ENCODE measurements at regions not wholly inside any gene's neighbourhood (a gene's known extent, or its start where the extent isn't known, plus 50 kb on each side); places are given as distances from the start of the nearest gene placed in this dataset.

DNA sequence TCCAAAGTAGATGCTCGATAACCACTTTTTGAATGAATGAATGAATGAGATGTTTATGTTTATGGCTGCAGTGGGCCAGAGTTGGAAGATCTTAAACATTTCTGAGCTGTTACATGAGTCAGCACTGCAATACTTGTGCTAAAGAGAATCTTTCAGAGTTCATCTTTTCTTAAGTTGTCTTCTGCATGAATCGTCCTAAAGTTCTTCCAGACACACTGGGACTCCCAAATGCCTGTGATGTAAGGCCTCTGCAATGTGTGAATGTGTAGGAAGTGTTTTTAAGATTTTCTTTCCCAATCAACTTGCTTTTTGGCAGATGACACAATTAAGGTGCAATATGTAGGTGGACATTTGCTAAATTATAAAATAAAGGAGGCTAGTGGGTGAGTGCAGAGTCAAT is 50.3 kb upstream of the TRIM9 start:
- DNase-seq (ENCODE audit: low read depth in 2 of 2), result no peak

DNA sequence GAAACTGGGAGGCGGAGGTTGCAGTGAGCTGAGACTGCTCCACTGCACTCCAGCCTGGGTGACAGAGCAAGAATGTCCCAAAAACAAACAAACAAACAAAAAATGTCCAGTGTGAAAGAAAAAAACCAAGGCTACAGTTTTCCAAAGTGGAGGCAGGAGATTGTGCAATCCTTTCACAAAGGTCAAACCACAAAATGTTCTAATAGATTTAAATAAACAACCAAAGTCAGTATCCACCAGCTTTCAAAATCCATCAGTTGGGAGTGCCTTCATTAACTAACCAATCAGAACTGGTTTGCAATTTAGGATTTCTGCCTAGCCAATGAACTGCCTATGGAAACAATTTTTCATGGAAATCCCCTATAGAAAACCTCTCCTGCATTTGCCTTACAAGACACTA is 52.3 kb upstream of the TRIM9 start:
- no peak for DNase-seq (ENCODE audit: low read depth in 2 of 2)

DNA sequence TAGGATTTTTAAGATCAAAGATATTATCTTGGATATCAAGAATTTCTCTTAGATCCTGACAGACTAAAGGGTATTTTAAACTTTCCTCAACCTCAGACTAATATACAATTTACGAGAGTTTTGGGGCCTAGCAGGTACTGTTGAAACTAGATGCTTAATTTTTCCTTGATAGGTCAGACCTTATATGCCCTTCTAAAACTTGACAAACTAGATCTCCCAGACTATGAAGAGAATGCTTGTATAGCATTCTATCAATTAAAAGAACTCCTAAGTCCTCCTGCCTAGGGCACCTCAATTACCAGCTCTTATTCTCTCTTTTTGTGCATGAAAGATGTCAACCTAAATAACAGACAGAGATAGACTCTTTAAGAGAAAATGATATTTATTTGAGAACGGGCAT is 60.4 kb upstream of the TRIM9 start:
- no peak for DNase-seq (ENCODE audit: low read depth in 2 of 2)

DNA sequence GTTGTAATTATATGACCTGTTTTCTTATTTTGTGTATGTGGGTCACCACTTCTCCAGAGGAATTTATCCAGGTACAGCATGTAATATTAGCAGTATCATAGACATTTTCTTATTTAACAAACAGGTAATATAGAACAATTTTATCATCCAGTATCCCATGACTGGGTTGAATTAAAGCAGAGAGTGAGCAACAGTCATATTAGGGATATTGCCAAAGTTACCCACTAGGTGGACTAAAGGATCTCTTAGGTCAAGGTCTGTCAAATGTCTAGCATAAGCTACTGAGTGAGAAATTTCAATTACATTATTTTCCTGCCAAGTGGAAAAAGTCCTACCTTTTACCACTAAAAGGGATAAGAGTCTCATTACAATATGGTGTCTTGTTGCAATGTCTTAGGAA is 62.1 kb upstream of the TRIM9 start:
- DNase-seq (ENCODE audit: low read depth in 2 of 2), result peak; percentile 28 to 41

DNA sequence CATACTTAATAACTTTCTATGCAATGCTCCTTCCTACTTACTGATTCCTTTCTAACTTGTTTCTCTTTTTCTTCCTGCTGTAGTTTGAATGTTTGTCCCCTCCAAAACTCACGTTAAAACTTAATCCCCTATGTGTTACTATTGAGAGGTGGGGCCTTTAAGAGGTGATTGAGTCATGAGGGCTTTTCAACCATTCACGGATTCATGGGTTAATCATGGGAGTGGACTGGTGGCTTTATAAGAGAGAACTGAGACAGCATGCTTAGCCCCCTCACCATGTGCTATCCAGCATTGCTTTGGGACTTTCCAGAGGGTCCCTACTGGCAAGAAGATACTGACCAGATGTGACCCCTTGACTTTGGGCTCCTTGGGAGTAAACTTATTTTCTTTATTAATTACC is 66.0 kb upstream of the TRIM9 start:
- DNase-seq (ENCODE audit: low read depth in 2 of 2), result no peak

DNA sequence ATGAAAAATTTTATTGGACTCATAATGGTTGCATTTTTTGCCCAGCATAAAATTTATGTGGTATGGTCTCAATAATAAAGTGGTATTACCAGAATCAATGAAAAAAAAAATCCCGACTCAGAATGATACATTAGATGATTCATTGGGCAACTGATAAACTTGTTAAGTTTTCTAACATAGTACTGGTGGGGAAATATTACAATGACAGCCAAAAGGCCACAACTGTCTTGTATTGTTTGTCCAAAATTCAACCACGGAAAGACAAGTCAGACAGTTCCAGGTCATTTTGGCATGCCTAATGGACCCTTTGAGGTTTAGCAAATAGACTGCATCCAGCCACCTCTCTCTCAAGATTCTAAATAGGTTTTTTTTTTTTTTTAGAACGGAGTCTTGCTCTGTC is 70.5 kb upstream of the TRIM9 start:
- DNase-seq (ENCODE audit: low read depth in 2 of 2), result no peak

DNA sequence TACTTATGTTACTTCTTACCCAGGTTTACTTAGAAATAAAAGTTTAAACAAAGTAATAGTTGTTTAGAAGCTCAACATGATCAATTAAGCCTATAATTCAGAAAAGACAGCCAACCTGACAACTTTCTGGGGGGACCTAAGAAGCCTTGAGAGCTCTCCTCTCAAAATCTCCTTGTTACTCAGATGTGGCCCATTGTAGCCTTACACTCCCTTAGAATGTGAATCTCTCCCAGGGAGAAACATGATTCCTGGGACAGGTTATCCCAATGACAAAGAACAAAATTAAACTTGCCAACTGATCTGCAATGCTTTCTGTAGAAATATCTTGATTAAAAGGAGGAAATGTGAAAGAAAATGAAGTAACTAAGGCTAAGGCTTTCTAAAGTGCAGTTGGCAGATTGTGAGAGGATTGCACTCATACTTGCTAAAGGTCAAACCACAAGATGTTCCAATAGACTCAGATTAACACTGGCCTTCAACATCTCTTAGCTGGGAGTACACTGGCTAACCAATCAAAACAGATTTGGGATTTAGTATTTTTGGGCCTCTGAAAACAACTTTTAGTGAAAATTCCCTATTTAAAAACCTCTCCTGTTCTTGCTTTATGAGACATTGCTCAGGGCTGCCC is 72.3 kb upstream of the TMX1 start:
- no peak for DNase-seq (ENCODE audit: low read depth in 2 of 2)

DNA sequence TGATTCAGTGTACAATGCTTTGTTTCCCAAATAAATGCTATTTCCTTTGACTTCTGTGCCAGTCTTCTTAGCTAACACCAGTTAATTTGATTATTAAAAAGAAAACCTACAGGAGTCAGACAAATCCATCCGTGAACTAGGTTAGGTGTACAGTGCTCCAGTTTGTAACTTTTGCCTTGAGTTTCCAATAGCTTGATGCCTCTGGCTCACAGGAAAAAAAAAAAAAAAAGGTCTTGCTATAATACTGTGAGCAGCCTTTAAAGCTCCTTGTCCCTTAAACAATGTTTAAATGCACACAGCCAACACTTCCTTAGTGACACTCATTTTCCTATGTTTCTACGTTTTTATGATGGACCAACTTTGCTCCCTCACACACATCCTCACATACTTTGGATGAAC is 71.8 kb upstream of the TMX1 start:
- DNase-seq (ENCODE audit: low read depth in 2 of 2), result no peak

DNA sequence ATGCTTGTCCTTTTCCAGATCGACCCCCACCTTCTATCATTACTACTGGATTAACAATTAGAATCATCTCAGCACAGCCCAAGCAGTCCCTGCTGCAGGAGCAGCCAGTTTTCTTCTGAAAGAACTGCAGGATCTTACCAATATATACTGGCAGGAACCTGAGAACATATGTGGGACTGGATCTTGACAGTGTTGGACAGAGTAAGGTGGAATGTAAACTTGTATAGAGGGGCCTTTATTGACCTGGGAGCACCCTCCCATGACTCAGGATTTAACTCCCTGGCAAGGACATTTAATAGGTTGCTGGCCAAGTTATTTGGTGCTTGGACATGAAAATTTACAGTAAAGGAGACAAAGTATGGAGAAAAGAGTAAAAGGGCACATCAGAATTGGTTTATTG is 66.2 kb upstream of the TMX1 start:
- DNase-seq (ENCODE audit: low read depth in 2 of 2), result no peak

DNA sequence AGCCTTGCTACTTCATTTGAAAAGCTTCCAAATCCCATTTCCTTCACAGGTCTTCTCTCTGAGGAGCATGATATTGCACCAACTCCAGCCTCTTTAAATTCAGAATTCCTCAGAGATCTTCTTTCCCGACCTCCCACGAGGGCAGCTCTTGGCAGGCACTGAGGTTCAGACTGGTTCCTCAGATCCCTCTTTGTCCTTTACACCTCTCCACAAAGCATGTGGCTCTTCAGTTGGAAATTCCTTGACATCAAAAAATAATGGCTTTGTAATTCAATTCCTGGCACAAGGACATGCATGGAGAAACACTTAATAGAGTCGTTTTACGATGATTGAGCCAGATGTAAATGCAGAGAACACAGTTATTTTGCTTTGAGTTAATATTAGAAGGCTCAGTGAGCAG is 63.2 kb upstream of the TMX1 start:
- no peak for DNase-seq (ENCODE audit: low read depth in 2 of 2)

DNA sequence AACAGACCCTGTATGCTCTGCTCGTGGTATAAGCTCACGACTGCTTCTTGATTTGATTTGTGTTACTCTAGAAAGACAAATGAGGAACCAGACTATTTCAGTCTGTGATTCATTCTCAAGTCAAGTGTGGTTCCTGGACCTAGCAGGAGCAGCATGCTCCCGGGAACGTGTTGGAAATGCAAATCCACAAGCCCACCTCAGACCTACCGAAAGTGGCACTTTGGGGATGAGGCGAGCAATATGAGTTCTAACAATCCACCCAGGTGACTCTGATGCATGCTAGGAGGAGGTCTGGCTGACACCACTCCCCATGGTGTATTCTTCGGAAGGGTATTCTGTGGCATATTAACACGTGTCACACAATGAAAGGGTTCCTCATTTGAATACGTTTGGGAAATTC is 59.5 kb upstream of the TMX1 start:
- no peak for DNase-seq (ENCODE audit: low read depth in 2 of 2)

DNA sequence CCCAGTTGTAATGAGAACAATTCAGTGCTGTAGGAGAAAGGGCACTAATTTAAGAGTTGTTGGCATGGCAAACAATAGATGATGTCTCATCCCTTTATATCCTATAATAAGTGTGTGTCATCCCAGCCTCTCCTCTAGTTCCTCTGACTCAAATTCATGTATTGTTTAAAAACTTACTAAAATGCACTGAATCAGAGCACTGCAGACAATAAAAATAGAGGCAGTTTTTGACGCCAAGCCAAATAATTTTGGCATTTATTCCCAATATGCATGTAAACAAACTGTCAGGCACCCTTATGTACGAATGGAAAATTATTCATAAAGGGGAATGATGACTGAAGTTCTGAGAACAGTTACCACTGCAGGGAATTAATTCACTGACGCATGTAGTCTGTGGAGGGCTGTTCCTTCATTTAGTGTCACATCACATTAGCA is 57.9 kb upstream of the TMX1 start:
- peak; percentile 77 for DNase-seq (ENCODE audit: low read depth in 2 of 2)

DNA sequence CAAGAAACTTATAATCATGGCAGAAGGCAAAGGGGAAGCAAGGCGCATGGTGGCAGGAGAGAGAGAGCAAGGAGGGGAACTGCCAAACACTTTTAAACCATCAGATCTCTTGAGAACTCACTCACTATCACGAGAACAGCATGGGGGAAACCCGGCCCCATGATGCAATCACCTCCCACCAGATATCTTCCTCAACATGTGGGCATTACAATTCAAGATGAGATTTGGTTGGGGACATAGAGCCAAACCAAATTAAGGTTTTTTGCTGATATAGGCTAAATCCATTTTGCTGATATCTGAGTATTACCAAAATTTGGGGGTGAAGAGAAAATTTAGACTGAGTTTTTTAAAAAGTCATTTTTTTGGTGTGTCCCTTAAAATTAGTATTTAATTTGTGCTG is 54.9 kb upstream of the TMX1 start:
- DNase-seq (ENCODE audit: low read depth in 2 of 2), result no peak

DNA sequence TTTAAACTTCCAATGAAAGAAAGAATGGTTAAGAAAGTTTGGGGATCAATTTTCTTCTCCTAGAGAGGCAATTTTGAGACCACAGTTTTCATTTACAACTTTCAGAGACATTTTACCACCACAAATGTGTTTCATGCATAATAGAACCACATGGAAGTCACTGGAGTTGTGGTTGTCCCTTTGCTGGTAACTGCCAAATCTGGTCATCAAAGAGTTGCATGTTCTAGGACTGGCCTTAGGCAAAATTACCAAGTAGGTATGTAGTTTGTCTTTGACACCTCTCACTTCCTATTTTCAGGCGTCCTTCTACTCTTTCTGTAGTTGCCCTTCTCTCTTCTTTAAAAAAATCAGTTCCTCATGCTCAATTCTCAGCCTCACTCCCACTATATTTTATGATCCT is 54.3 kb upstream of the TMX1 start:
- DNase-seq (ENCODE audit: low read depth in 2 of 2), result no peak

DNA sequence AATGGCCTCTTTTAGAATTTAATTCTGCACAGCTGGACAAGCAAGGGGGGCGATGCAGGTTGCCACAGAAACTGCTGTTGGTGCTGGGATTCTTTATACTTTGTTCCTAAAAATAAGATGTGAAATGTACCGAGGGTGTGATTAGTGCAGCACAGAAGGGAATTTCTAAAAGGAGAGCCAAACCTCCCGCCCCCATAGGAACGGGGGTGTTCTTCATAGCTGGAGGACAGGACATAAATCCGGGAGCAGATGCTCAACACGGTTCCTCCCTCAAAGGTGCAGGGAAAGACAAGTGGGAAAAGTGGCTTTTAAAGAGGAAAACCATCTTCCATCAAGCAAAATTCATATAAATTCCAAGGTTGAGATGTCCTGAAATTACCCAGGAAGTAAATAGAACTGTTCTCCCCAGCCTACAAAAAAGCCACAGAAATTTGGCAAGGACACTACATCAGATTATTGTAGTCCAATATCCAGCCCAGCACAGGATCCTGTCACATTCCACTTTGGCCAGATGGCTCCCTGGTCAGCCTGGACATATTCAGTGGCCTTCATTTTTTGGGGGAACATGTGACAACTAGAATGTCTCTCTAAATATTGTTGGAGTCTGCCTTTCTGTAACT is 51.4 kb upstream of the TMX1 start:
- DNase-seq (ENCODE audit: low read depth in 2 of 2), result no peak

DNA sequence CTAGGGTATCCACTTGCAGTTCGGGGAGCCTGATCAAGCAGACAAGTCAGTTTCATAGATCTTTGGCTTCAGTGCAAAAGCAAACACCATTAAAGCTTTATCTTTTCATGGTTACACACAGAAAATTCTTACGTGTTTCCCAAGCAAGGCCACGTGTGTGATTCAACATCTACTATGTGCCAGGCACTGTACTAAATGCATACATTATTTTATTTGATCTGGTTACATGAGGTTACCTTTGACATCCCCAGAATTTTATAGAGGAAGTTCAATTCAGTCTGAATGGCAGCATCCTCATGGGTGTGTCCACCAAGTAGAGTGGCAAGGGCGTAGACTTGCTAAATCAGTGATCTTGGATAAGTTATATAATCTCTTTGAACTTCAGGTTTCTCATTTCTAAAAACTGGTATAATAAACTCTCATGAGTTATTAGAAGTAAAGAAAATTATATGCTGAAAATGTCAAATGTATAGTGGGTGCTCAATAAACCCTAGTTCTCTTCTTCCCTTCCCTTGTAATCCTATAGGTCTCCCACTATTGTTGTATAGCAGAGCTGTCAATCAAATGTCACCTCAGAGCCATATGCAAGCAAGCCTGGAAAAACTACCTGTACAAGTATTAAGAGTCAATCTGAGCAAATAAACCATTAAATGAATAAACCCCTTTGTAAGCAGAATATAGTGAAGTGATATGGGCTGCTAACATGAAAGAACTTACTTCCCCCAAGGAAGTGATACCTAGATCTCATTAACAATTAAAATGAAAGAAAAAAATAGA is 50.3 kb upstream of the TMX1 start:
- DNase-seq (ENCODE audit: low read depth in 2 of 2), result no peak

Measured in lung microvascular endothelial cell (primary cell).